OCI-LY7 (cell line): ENCODE measurements at regions not wholly inside any gene's neighbourhood (a gene's known extent, or its start where the extent isn't known, plus 50 kb on each side); places are given as distances from the start of the nearest gene placed in this dataset.

Source experiments
- BruUV-seq: library from RNA; stranded (reverse); fragments of 400-500 nt; replicated peaks from 2 replicates; lab custom pipeline; 2021; lab: Mats Ljungman, UMichigan
- CTCF ChIA-PET: fragments of 300-600 bp; sonication (Branson Sonifier 250); formaldehyde crosslinking; loops from one replicate; lab custom pipeline; 2022; ENCODE audit warnings: antibody characterized with exemption; ENCODE audit not compliant: unreplicated experiment; lab: Charles Lee
- POLR2A ChIA-PET: fragments of 300-600 bp; sonication (Branson Sonifier 250); formaldehyde crosslinking; loops from one replicate; lab custom pipeline; 2022; ENCODE audit warnings: antibody characterized with exemption; lab: Charles Lee
- DNase-seq: peaks from one replicate; pipeline ENCODE4 v3.0.0-alpha.2; 2015; ENCODE audit warnings: low spot score
- H2AFZ ChIP-seq: fragments of 200-600 bp; sonication (generic), shearing (Covaris generic); 2 replicates; pipeline ENCODE4 v1.6.1; 2014; ENCODE audit warnings: mild to moderate bottlenecking, antibody characterized with exemption, low read length, moderate library complexity
- H3K27ac ChIP-seq: fragments of 200-600 bp; sonication (generic); 2 replicates; pipeline ENCODE4 v1.5.1; 2014; ENCODE audit warnings: mixed run types, low read depth, mild to moderate bottlenecking, moderate library complexity, low read length, inconsistent platforms; ENCODE audit not compliant: poor library complexity, severe bottlenecking
- H3K36me3 ChIP-seq: fragments of 200-600 bp; sonication (generic); 2 replicates; pipeline ENCODE4 v1.6.1; 2014; ENCODE audit warnings: mild to moderate bottlenecking, antibody characterized with exemption, low read length, moderate library complexity, mixed read lengths; ENCODE audit not compliant: insufficient read depth
- H3K4me1 ChIP-seq: fragments of 200-600 bp; sonication (generic); 2 replicates; pipeline ENCODE4 v1.5.1; 2014; ENCODE audit warnings: mild to moderate bottlenecking, low read length; ENCODE audit not compliant: insufficient read depth, poor library complexity, severe bottlenecking
- H3K4me2 ChIP-seq: fragments of 200-600 bp; sonication (generic); 2 replicates; pipeline ENCODE4 v1.6.1; 2014; ENCODE audit warnings: mild to moderate bottlenecking, low read length
- H3K4me3 ChIP-seq: fragments of 200-600 bp; sonication (generic); 2 replicates; pipeline ENCODE4 v1.5.1; 2014; ENCODE audit warnings: mild to moderate bottlenecking, low read depth, low read length; ENCODE audit not compliant: poor library complexity, severe bottlenecking
- H3K79me2 ChIP-seq: fragments of 200-600 bp; sonication (generic); 2 replicates; pipeline ENCODE4 v1.6.1; 2016; ENCODE audit warnings: low read depth, mild to moderate bottlenecking, low read length, moderate library complexity, mixed read lengths; ENCODE audit not compliant: insufficient read depth
- H3K9me2 ChIP-seq: fragments of 200-600 bp; sonication (generic); 2 replicates; pipeline ENCODE4 v1.6.1; 2016; ENCODE audit warnings: mild to moderate bottlenecking, low read length, mixed read lengths; ENCODE audit not compliant: insufficient read depth
- H3K9me3 ChIP-seq: fragments of 200-600 bp; sonication (generic); 2 replicates; pipeline ENCODE4 v1.6.1; 2014; ENCODE audit warnings: mild to moderate bottlenecking, mixed run types, low read length, mixed read lengths
- H4K20me1 ChIP-seq: fragments of 200-600 bp; sonication (generic); 2 replicates; pipeline ENCODE4 v1.6.1; 2014; ENCODE audit warnings: mild to moderate bottlenecking, antibody characterized with exemption, low read length, moderate library complexity, mixed read lengths; ENCODE audit not compliant: insufficient read depth
- EZH2phosphoT487 ChIP-seq: fragments of 200-600 bp; sonication (generic); IDR thresholded peaks from 2 replicates; pipeline ENCODE4 v1.6.1; 2018; ENCODE audit warnings: low read depth, borderline replicate concordance, mild to moderate bottlenecking, mixed run types, antibody characterized with exemption, low read length, moderate library complexity, mixed read lengths
- intact Hi-C: fragments of 100-400 bp; cut with micrococcal nuclease; formaldehyde crosslinking; loops from one replicate; pipeline ENCODE4 v1.10.0; 2022; ENCODE audit not compliant: unreplicated experiment
- TF ChIP-seq, protein P1 (sequence below): fragments of 200-600 bp; sonication (generic); conservative IDR thresholded peaks from 2 replicates; pipeline ENCODE4 v1.5.1; 2014; ENCODE audit warnings: mild to moderate bottlenecking, antibody characterized with exemption, low read length, moderate library complexity, mixed read lengths

DNA sequence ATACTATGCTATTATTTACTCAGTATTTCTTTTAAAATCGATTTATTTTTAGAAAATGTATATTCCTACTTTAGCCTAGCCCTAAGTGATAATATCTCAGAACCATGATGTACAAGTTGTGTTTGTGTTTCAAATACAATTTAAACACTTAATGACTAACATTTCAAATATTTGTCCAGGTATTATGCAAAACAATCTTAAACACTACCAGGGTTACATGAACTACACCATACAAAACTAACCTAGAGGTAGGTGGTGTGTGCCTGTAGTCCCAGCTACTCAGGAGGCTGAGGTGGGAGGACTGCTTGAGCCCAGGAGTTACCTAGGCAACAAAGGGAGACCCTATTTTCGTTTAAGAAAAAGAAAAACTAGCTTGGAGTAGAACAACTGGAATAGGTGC, 83.0 kb upstream of the TMEM33 start:
- H3K27ac ChIP-seq: no peak overlapping the region
- no peak for TF ChIP-seq EZH2phosphoT487
- TF ChIP-seq, protein P1, sequence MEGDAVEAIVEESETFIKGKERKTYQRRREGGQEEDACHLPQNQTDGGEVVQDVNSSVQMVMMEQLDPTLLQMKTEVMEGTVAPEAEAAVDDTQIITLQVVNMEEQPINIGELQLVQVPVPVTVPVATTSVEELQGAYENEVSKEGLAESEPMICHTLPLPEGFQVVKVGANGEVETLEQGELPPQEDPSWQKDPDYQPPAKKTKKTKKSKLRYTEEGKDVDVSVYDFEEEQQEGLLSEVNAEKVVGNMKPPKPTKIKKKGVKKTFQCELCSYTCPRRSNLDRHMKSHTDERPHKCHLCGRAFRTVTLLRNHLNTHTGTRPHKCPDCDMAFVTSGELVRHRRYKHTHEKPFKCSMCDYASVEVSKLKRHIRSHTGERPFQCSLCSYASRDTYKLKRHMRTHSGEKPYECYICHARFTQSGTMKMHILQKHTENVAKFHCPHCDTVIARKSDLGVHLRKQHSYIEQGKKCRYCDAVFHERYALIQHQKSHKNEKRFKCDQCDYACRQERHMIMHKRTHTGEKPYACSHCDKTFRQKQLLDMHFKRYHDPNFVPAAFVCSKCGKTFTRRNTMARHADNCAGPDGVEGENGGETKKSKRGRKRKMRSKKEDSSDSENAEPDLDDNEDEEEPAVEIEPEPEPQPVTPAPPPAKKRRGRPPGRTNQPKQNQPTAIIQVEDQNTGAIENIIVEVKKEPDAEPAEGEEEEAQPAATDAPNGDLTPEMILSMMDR: no peak
- no peaks in the 10 kb centered on the region for H3K9me3 ChIP-seq
- no peak for DNase-seq
- ChIA-PET CTCF (no interaction called here), POLR2A (no interaction called here)
- no TSS peak for BruUV-seq
- H3K9me2 ChIP-seq: no peaks in the 10 kb centered on the region
- no peaks in the 10 kb centered on the region for H3K4me1 ChIP-seq
- no peak overlapping the region for H2AFZ ChIP-seq
- H3K4me3 ChIP-seq: no peak overlapping the region
- H3K4me2 ChIP-seq: no peak overlapping the region
- H4K20me1 ChIP-seq: no peaks in the 10 kb centered on the region
- no peaks in the 10 kb centered on the region for H3K79me2 ChIP-seq
- intact Hi-C loops: no loop called here
- H3K36me3 ChIP-seq: no peaks in the 10 kb centered on the region

- BruUV-seq: no TSS peak
These were observed 83.6 kb upstream of the TMEM33 start for GRCh38 chr4:41851621-41852020.

DNA sequence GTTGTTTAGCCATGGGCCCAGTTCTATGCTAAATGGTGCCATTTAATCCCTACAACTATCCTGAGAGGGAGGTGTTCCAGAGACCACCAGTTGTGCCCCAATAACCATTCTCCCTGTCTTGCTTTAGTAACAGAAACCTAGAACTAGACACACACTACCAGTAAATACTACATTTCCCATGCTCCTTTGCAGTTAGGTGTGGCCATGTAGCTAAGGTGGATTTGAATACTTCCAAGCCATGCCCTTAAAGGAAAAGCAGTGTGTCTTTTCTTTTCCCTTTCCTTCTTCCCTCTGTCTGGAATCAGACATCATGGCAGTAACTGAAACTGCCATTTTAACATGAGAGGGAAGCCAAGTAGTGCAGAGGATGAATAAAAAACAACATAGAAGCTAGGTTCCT, 90.9 kb upstream of the TMEM33 start:
- H2AFZ ChIP-seq: peak overlapping the region; percentile 83
- H3K36me3 ChIP-seq: no peaks in the 10 kb centered on the region
- ChIA-PET CTCF (no interaction called here), POLR2A (interaction anchor here (0.5 kb wide), 1 partner anchor 157 kb away, joined by 4 read pairs; no protein-coding TSS in a partner anchor)
- intact Hi-C loops: no loop called here
- TF ChIP-seq, protein P1: no peak
- no peak for TF ChIP-seq EZH2phosphoT487
- H3K27ac ChIP-seq: no peak overlapping the region
- no TSS peak for BruUV-seq
- peak; percentile 9 for DNase-seq
- no peaks in the 10 kb centered on the region for H4K20me1 ChIP-seq
- no peaks in the 10 kb centered on the region for H3K4me1 ChIP-seq
- no peaks in the 10 kb centered on the region for H3K79me2 ChIP-seq
- peak overlapping the region; percentile 38; the same call in 1 of the 2 replicates for H3K4me2 ChIP-seq
- no peaks in the 10 kb centered on the region for H3K9me2 ChIP-seq
- H3K9me3 ChIP-seq: no peaks in the 10 kb centered on the region
- H3K4me3 ChIP-seq: peak overlapping the region; percentile 18

More at GRCh38 chr4:41851621-41852020, 83.6 kb upstream of the TMEM33 start:
- no peaks in the 10 kb centered on the region for H3K9me3 ChIP-seq
- H3K4me2 ChIP-seq: no peak overlapping the region
- CTCF ChIA-PET: no interaction called here
- POLR2A ChIA-PET: no interaction called here
- H3K79me2 ChIP-seq: no peaks in the 10 kb centered on the region
- no peaks in the 10 kb centered on the region for H4K20me1 ChIP-seq
- TF ChIP-seq, protein P1: no peak
- no peak for TF ChIP-seq EZH2phosphoT487
- H3K4me1 ChIP-seq: no peaks in the 10 kb centered on the region
- no peak overlapping the region for H3K4me3 ChIP-seq
- intact Hi-C loops: no loop called here
- no peak for DNase-seq
- no peaks in the 10 kb centered on the region for H3K9me2 ChIP-seq
- no peaks in the 10 kb centered on the region for H3K36me3 ChIP-seq
- no peak overlapping the region for H2AFZ ChIP-seq
- H3K27ac ChIP-seq: no peak overlapping the region
